GM12874 (cell line): ENCODE measurements at regions not wholly inside any gene's neighbourhood (a gene's known extent, or its start where the extent isn't known, plus 50 kb on each side); places are given as distances from the start of the nearest gene placed in this dataset.

Source experiments
- TF ChIP-seq, protein P1 (sequence below): IDR thresholded peaks from 2 replicates; pipeline ENCODE4 v1.5.1; 2011; ENCODE audit warnings: low read depth, mild to moderate bottlenecking, control low read depth, low read length, moderate library complexity; ENCODE audit not compliant: insufficient read depth

DNA sequence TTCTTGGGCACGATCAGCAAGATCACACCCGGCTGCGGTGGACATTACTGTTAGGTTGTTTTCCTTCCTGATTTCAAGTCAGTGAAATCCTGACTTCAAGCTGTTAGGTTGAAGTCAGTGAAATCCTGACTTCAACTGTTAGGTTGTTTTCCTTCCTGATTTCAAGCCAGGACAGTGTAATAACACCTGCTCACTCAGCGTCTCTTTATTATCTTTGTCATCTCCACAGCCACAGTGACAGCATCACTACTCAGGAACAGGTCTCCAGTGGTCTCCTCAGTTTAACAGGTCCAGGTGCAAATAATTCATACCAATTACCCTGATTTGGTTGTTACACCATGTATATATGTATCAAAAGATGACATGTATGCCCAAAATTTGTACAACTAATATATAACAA is 208.1 kb upstream of the REG3G start:
- TF ChIP-seq, protein P1, sequence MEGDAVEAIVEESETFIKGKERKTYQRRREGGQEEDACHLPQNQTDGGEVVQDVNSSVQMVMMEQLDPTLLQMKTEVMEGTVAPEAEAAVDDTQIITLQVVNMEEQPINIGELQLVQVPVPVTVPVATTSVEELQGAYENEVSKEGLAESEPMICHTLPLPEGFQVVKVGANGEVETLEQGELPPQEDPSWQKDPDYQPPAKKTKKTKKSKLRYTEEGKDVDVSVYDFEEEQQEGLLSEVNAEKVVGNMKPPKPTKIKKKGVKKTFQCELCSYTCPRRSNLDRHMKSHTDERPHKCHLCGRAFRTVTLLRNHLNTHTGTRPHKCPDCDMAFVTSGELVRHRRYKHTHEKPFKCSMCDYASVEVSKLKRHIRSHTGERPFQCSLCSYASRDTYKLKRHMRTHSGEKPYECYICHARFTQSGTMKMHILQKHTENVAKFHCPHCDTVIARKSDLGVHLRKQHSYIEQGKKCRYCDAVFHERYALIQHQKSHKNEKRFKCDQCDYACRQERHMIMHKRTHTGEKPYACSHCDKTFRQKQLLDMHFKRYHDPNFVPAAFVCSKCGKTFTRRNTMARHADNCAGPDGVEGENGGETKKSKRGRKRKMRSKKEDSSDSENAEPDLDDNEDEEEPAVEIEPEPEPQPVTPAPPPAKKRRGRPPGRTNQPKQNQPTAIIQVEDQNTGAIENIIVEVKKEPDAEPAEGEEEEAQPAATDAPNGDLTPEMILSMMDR, result no peak

DNA sequence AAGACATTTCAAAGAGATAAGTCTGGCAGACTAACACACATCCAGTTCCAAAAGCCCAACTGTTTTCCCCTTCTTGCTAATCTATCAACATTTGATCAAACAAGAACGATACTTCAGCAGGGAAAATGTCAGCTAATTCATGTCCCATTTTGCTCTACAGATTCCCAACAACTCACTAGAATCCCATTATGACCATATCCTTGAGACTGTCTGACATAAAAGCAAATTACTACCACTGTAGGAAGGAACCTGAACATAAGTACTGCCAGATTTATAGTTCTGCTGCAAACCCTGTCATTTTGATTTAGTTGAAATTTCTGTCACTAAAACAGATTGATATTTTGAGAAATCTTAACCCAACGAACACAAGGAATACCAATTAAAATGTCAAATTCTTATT is 193.0 kb upstream of the REG3G start:
- TF ChIP-seq, protein P1, result no peak

DNA sequence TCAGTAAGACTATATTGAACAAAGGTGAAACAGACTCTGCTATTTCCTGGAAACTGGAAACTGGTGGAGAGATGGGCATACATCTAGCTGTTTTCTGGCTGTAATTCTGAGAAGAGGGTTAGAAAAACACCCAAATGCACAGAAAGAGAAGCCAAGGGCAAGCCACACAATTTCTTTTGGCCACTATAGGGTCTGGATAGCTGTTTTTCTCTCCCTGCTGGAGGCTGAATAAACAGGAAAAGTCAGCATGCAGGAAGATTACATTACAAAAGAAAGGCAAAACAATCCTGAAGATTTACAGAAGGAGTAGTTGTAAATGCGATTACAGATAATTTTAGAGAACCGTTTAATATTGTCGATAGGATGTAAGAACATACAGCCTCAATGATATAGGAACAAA is 186.2 kb upstream of the REG3G start:
- TF ChIP-seq, protein P1, result no peak

DNA sequence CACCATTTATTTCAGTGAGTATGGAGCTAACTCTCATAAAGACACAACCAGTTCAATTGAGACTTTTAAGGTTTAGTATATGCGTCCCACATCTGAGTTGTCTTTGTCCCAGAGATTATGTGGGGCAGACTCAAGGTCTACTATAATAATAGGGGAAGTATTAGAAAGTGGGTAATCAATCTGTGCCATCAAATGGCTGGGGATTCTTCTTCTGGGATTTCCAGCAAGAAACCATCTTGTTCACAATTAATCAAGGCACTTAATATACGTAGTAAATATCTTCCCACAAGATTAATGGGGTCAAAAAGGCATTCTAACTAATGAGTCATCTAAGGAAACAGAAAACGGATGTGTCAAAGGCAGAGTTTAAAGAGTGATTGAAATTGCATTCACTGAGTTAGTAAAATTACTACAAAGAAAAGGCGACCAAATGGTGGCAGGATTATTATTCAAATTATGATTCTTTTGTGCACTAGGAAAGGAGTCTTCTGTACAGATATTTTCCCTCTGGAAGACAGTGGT is 179.8 kb upstream of the REG3G start:
- TF ChIP-seq, protein P1, result no peak

DNA sequence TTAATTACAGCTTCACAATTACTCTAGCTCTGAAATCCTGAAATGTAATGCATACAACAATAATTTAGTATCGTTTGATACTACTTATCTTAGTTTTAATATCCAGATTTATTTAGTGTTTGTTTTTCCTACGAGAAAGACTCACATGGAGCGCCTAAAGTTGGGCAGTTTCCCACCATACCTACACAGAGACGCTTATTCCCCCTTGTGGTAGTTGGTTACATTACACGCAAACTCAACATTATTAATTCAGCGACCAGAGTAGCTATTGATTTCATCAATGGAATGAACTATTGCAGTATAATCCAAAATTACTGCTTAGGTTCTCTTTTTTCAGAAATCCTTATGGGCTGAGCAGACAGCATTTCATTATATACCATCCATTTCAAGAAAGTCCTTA is 164.0 kb upstream of the REG3G start:
- TF ChIP-seq, protein P1, result peak; percentile 36; the same call in 1 of the 2 replicates

DNA sequence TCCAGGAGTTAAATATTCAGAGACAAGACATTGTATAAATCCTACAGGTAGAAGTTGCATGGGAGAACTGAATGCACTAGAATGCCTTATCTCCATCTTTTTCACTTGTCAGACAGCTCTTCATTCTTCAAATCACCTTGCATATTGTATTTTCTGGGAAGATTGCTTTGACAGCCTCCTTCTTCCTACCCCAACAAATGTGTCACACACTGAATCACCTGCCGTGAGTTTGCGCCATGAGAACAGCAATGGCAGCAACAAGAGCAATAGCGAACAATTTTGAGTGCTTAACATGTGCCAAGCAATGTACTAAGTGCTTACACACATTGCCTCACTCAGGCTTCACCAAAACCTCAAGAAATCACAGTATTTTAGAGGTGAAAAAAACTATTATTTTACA is 161.3 kb upstream of the REG3G start:
- TF ChIP-seq, protein P1, result no peak

DNA sequence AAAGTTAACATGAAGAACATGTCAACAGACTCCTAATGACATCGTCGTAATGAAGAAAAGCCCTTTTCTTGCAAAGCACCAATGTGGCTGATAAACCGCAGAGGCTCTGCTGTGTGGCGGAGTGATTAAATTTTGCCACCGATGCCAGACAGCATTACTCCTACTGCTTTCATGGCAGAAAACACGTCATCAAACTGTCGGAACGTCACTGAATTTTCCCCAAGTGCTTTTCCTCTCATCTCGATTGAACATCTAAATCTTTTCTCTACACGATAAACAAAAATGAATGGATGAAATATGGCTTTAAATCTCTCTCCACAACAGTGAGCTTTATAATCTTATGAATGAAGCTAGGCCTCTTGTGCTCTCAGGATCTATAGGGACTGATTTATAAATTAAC is 159.8 kb upstream of the REG3G start:
- TF ChIP-seq, protein P1, result no peak
